ENCODE measurements at regions not wholly inside any gene's neighbourhood (a gene's known extent, or its start where the extent isn't known, plus 50 kb on each side); places are given as distances from the start of the nearest gene placed in this dataset.
"Not testable (repeated sequence)": the region's sequence is repeated elsewhere in the genome, so short reads cannot be mapped to it uniquely, and the experiment has no call there.

- peaks cover 3% of the 10 kb centered on the region for H3K9me3 Mint-ChIP-seq
- H3K4me3 Mint-ChIP-seq: no peak overlapping the region
- no peak for TF ChIP-seq CTCF (IDR thresholded peaks at IDR 0.05)
- H3K4me1 Mint-ChIP-seq: peaks cover 7% of the 10 kb centered on the region
- no peak for DNase-seq
- H3K27ac Mint-ChIP-seq: no peak overlapping the region
- H3K27me3 Mint-ChIP-seq (ENCODE audit: low read depth, poor library complexity): peaks cover 10% of the 10 kb centered on the region
- no peaks in the 10 kb centered on the region for H3K36me3 Mint-ChIP-seq (ENCODE audit: low read depth)
These were observed 60.4 kb upstream of the TINAGL1 start for GRCh38 chr1:31515936-31516335.

GRCh38 chr1:31517301-31517700 lies 59.0 kb upstream of the TINAGL1 start:
- Mint-ChIP-seq H3K4me1 (peaks cover 7% of the 10 kb centered on the region), H3K27me3 (ENCODE audit: low read depth, poor library complexity) (peaks cover 12% of the 10 kb centered on the region), H3K9me3 (peaks cover 3% of the 10 kb centered on the region), H3K36me3 (ENCODE audit: low read depth) (no peaks in the 10 kb centered on the region), H3K4me3 (no peak overlapping the region), H3K27ac (no peak overlapping the region)
- DNase-seq: no peak
- no peak for TF ChIP-seq CTCF (IDR thresholded peaks at IDR 0.05)

GRCh38 chr1:31517986-31518385 lies 58.3 kb upstream of the TINAGL1 start:
- H3K4me1 Mint-ChIP-seq; H3K4me3 Mint-ChIP-seq; H3K36me3 Mint-ChIP-seq (ENCODE audit: low read depth); H3K27ac Mint-ChIP-seq; DNase-seq; H3K9me3 Mint-ChIP-seq: not testable (repeated sequence)
- peaks cover 12% of the 10 kb centered on the region for H3K27me3 Mint-ChIP-seq (ENCODE audit: low read depth, poor library complexity)

GRCh38 chr1:31521761-31522555 lies 54.4 kb upstream of the TINAGL1 start:
- Mint-ChIP-seq H3K36me3 (ENCODE audit: low read depth) (no peaks in the 10 kb centered on the region), H3K27ac (no peak overlapping the region), H3K4me1 (no peaks in the 10 kb centered on the region), H3K4me3 (no peak overlapping the region), H3K27me3 (ENCODE audit: low read depth, poor library complexity) (peaks cover 12% of the 10 kb centered on the region), H3K9me3 (peaks cover 3% of the 10 kb centered on the region)
- TF ChIP-seq CTCF (IDR thresholded peaks at IDR 0.05): no peak
- DNase-seq: no peak

GRCh38 chr1:31522556-31522845 lies 53.8 kb upstream of the TINAGL1 start:
- no peak for TF ChIP-seq CTCF (IDR thresholded peaks at IDR 0.05)
- no peak for DNase-seq
- no peaks in the 10 kb centered on the region for H3K36me3 Mint-ChIP-seq (ENCODE audit: low read depth)

GRCh38 chr1:31523012-31523411 lies 53.3 kb upstream of the TINAGL1 start:
- Mint-ChIP-seq H3K27ac (no peak overlapping the region), H3K4me1 (no peaks in the 10 kb centered on the region), H3K36me3 (ENCODE audit: low read depth) (no peaks in the 10 kb centered on the region), H3K27me3 (ENCODE audit: low read depth, poor library complexity) (peaks cover 12% of the 10 kb centered on the region), H3K9me3 (peaks cover 3% of the 10 kb centered on the region), H3K4me3 (no peak overlapping the region)
- TF ChIP-seq CTCF (IDR thresholded peaks at IDR 0.05): no peak
- DNase-seq: no peak

More at GRCh38 chr1:31522556-31522845, 53.8 kb upstream of the TINAGL1 start:
- H3K27me3 Mint-ChIP-seq (ENCODE audit: low read depth, poor library complexity): peaks cover 12% of the 10 kb centered on the region
- H3K27ac Mint-ChIP-seq: no peak overlapping the region
- H3K9me3 Mint-ChIP-seq: peaks cover 3% of the 10 kb centered on the region
- no peaks in the 10 kb centered on the region for H3K4me1 Mint-ChIP-seq
- no peak overlapping the region for H3K4me3 Mint-ChIP-seq

Measured in nephron progenitor cell (in vitro differentiated cells).